Endometrial microvascular endothelial cells (primary cell): ENCODE measurements at regions not wholly inside any gene's neighbourhood (a gene's known extent, or its start where the extent isn't known, plus 50 kb on each side); places are given as distances from the start of the nearest gene placed in this dataset.
"Not testable (repeated sequence)": the region's sequence is repeated elsewhere in the genome, so short reads cannot be mapped to it uniquely, and the experiment has no call there.

Experiments
- in situ Hi-C: cut with HindIII; loops from 2 replicates; pipeline ENCODE4 v1.10.0; 2017; ENCODE audit warnings: low sequenced_read_pairs, low pct_unique_long_range_greater_than_20kb; ENCODE audit errors: inconsistent ontology term

GRCh38 chr10:9028231-9028630, 973.7 kb downstream of the GATA3 start:
- in situ Hi-C loops = no loop called here

- in situ Hi-C loops = no loop called here
Measured at GRCh38 chr10:9035355-9035754, 980.9 kb downstream of the GATA3 start.

DNA sequence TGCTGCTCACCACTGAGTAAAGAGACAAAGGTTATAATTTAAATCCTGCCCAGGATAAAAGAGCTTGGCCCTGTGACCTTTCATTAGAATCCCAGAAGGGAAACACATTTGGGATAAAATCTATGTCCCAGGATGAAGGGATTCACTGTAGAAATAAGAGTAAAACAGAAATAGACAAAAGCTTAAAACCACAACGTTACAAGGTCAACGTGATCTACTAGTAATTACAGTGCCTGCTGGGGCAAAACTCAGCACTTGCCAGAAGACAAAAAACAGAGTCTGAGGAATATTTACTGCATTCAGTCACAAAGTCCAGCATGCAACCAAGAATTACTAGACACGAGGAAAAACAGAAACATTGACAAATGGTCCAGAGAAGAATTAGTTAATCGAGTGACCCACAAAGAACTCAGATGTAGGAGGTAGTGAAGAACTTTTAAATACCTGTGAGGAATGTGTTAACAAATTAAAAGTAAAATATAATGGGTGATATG, 982.3 kb downstream of the GATA3 start:
- in situ Hi-C loops = no loop called here

DNA sequence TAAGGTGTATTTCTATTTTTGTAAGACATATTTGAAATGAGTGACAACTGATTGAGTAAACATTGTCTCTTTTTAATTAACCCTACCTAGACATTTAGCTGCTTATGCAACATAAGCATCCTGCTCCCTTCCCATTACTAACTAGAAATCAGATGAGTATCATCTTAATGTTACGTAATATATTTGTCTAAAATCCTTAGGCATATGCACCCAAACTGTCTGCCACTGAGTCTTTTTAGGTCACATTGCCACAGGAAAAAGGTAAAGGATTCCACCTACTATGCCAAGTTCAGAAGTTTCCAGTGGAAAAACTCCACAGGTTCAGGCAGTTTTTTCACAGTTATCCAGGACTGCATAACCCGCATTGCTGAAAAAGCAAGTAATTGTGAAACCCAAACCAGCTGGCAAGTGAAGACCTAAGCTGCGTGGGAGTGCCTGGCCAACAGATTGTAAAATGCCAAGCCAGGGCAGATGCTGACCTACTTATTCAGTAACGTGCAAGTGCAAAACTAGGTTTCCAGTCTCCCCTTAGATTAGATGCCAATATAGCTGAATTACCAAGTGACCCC, 983.7 kb downstream of the GATA3 start:
- in situ Hi-C loops = no loop called here

- in situ Hi-C loops = no loop called here
Measured at GRCh38 chr10:9043466-9043865, 989.0 kb downstream of the GATA3 start.

DNA sequence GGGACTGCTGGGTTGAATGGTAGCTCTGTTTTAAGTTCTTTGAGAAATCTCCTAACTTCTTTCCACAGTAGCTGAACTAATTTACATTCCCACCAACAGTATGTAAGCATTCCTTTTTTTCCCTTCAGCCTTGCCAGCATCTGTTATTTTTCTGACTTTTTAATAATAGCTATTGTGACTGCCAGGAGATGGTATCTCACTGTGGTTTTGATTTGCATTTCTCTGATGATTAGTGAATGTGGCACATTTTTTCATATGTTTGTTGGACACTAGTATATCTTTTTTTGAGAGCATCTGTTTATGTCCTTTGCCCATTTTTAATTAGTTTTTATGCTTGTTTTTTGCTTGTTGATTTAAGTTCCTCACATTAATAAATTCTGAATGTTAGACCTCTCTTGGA, 990.8 kb downstream of the GATA3 start:
- in situ Hi-C loops = no loop called here

- in situ Hi-C loops = no loop called here
Measured at GRCh38 chr10:9051328-9051974, 997.0 kb downstream of the GATA3 start.

DNA sequence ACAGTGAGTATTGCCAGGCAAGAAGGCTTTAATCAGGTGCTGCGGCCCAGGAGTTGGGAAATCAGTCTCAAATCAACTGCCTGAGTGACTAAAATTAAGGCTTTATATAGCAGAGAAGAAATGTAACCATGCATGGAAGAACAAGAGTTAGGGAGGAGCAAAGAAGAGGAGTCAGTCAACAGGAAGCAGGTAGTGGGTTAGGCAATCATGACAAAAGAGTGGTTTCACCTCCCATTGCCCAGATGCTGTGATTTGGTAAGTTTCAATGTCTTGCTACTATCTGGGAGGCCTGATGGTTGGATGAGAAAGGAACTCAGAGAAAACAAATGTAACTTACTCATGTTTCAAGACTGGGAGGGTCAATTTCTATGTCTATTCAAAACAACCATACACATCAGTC, 998.3 kb downstream of the GATA3 start:
- in situ Hi-C loops = no loop called here

GRCh38 chr10:9056521-9056920, 1002.0 kb downstream of the GATA3 start:
- in situ Hi-C loops = no loop called here

GRCh38 chr10:9057293-9057692, 1002.8 kb downstream of the GATA3 start:
- in situ Hi-C loops = not testable (repeated sequence)

DNA sequence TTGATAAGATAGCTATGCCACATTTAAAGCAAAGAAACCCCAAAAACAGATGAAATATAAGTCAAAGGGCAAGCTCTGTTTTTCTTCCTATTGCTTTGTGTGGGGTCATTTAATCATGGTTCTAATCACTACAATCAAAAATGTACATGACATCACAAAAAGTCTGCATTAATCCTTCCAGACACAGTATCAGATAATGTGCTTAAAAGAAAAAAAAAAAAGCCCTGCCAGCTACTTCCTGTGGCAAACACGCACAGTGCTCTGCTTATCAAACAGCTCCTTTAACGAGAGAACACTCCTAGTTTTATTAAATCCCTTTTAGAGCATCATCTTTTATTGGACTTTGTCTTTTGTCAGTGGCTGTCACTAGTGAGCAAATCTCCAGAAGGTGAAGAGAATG, 1005.8 kb downstream of the GATA3 start:
- in situ Hi-C loops = no loop called here

DNA sequence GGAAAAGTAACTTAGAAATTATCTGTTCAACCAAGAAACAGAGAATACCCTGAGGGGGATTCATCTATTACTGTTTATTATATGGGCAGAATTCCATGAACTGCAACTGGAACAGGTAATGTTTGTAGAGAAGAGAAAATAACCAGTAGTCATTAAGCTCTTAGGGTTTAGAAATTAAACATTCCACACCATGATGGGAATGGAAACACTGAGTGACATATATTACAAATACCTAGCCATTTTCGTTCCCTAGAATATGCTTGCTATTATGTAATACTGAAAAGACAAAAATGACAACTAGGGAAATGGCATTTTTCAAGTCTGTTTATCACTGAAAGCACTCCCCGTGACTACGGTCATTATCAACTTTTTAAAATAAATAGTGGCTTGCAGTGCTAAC, 1007.4 kb downstream of the GATA3 start:
- in situ Hi-C loops = no loop called here

DNA sequence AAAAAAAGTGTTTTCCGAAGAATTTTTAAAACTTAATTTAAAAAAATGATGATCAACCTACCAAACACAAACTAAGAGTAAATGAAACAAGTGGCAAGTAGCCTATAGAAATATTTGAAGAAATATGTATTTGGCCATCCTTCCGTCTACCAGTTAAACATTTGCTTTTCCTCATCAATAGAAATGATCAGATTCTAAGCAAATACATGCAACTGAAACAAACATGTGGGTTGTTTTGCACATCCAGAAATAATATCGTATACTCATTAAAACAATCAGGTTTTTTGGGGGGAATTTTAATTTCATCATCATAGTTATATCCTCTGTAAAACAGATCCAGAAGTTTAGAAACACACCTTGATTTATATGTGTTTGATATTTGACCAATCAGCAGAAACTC, 1011.7 kb downstream of the GATA3 start:
- in situ Hi-C loops = no loop called here

GRCh38 chr10:9068003-9068402, 1013.5 kb downstream of the GATA3 start:
- in situ Hi-C loops = no loop called here

DNA sequence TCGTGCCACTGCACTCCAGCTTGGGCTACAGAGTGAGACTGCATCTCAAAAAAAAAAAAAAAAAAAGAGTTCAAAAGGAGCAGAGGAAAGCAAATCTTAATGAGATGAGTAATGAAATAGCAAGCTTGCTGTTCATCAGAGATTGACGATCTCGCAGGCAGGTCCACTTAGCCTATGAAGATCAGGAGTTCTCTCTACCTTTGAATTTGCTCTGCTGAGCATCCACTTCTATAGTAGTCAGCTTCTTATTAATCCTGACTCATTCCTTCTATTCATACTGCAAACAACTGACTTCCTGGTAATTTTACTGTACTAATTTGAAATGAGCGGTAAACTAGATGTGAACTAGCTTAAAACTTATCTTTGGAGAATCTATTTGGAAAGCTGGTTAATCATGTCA, 1014.6 kb downstream of the GATA3 start:
- in situ Hi-C loops = no loop called here

DNA sequence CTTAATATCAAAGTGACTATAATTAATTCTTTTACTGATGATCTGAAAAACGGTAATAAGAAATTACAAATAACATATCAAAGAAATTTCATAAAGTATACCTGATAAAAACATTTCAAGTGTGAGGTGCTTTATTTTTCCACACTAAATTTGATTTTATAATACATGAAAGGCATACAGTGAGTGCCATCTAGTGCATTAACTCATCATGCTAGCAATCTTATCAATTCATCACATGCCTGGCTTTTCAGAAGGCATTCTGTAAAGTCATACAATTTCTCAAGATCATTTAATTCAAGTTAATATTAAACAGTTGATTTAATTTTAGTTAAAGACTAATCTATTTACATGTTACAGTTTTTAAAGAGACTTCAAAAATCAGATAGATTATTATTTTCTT, 1020.9 kb downstream of the GATA3 start:
- in situ Hi-C loops = no loop called here

DNA sequence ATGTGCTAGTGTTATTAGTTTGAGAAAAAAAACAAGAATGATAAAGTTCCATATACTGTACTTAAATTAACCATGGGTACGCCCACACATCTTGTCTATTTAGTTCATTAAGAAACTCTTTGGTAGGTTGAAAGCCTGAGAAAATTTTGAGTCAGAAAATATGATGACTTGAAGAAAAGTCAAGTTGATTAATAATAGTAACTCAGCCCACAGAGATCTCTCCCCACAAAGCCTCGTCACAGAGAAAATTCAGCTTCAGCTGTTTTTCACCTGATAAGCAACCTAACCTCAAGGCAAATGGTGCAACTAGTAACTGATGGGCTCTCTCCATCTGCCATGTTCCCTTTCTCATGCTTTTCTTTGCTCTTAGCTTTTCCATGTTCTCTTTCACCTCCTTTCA, 1021.6 kb downstream of the GATA3 start:
- in situ Hi-C loops = no loop called here

DNA sequence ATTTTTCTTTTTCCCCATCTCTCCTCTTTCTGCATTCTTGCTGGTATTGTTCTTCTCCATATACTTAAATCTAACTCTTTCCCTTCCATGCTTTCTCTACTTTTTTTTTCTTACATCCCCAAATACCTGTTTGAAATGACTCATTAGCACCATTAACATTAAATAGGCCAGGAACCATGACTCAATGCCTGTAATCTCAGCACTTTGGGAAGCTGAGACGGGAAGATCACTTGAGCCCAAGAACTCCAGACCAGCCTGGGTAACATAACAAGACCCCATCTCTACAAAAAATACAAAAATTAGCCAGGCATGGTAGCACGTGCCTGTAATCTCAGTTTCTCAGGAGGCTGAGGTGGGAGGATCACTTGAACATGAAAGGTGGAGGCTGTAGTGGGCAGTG, 1026.8 kb downstream of the GATA3 start:
- in situ Hi-C loops = no loop called here

DNA sequence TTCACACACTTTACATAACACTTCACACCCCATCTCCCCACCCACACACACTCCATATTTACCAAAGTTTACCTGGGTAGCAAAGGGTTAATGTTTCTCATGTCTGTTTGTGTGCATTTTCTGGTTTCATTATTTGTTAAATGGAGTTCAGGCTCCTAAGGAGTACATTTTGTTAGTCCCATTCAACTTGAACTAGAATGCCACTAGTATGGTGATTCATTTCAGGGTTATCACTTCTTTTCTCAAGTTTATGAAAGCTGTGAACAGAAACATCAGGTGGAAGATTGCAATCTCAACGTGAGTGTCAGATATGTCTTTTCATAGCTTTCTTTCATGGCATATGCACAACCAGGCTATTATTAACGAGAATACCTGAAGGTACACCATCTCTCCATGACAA, 1027.5 kb downstream of the GATA3 start:
- in situ Hi-C loops = no loop called here

DNA sequence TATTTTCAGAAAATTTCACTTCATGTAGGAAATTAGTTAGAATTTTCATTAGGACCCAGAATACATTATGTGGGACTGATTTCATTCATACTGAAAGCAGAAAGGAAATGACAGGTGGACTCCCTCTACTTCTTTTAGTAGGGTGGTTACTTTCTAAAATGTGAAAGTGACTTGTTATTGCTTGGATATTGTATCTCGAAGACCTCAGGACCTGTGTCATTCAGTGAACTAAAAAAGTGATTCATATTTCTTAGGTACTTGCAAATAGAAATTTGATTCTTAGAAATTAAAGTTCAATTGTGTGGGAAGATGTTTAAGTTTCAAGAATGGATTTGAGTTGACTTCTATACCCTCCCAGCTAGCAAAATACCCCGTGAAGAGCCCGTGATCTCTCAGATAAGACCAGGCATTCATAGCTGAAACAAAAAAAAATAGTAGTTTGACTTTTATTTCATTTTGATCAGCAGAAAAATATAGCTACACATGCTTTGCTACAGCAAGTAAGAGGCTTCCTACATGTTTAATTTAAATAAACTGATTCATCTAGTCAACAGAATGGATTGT, 1037.1 kb downstream of the GATA3 start:
- in situ Hi-C loops = no loop called here

DNA sequence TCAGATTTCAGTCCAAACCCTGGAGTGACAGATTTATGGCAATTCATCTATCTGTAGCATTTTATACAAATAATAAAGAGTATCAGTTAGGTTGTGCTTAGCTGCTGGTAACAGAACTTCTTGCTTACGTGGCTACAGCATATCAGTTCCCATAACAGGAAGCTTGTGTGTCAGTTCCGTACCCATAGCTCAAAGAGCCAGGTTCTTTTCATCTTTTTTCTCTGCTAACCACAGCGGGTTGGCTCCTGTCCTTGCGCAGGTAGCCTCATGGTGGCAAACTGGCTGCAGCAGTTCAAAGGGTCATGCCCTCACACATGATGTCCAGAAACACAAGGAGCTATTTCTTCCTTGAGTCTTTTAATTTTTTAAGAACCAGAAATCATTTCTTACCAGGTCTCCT, 1041.8 kb downstream of the GATA3 start:
- in situ Hi-C loops = no loop called here
